GM19043 (cell line): ENCODE measurements at regions not wholly inside any gene's neighbourhood (a gene's known extent, or its start where the extent isn't known, plus 50 kb on each side); places are given as distances from the start of the nearest gene placed in this dataset.

ENCODE experiments used
- ATAC-seq: cut with Tn5 transposase; IDR thresholded peaks from one replicate; pipeline ENCODE4 v1.9.1; 2021; ENCODE audit warnings: low read depth; ENCODE audit not compliant: unreplicated experiment

GRCh38 chr5:175388531-175388930, 55.5 kb downstream of the DRD1 start:
- no peak for ATAC-seq

GRCh38 chr5:175387144-175387543, 56.8 kb downstream of the DRD1 start:
- no peak for ATAC-seq

- ATAC-seq = no peak
Measured at GRCh38 chr5:175386526-175386925, 57.5 kb downstream of the DRD1 start.

- no peak for ATAC-seq
Measured at GRCh38 chr5:175385691-175386362, 58.2 kb downstream of the DRD1 start.

GRCh38 chr5:175384724-175385552, 59.0 kb downstream of the DRD1 start:
- no peak for ATAC-seq

- no peak for ATAC-seq
Measured at GRCh38 chr5:175383350-175383749, 60.6 kb downstream of the DRD1 start.

GRCh38 chr5:175382171-175382570, 61.8 kb downstream of the DRD1 start:
- ATAC-seq = no peak

GRCh38 chr5:175381130-175381529, 62.9 kb downstream of the DRD1 start:
- ATAC-seq = no peak

- ATAC-seq = no peak
Measured at GRCh38 chr5:175380701-175381100, 63.3 kb downstream of the DRD1 start.

- ATAC-seq = no peak
Measured at GRCh38 chr5:175379867-175380266, 64.1 kb downstream of the DRD1 start.

- ATAC-seq = no peak
Measured at GRCh38 chr5:175378444-175379028, 65.4 kb downstream of the DRD1 start.

- no peak for ATAC-seq
Measured at GRCh38 chr5:175377816-175378215, 66.2 kb downstream of the DRD1 start.

GRCh38 chr5:175374166-175374875, 69.7 kb downstream of the DRD1 start:
- no peak for ATAC-seq

- ATAC-seq = no peak
Measured at GRCh38 chr5:175365866-175366265, 78.1 kb downstream of the DRD1 start.

GRCh38 chr5:175363300-175363699, 80.7 kb downstream of the DRD1 start:
- ATAC-seq = no peak

- no peak for ATAC-seq
Measured at GRCh38 chr5:175357995-175358394, 86.0 kb downstream of the DRD1 start.

- ATAC-seq = no peak
Measured at GRCh38 chr5:175356428-175356827, 87.6 kb downstream of the DRD1 start.

- no peak for ATAC-seq
Measured at GRCh38 chr5:175354964-175355363, 89.0 kb downstream of the DRD1 start.

- no peak for ATAC-seq
Measured at GRCh38 chr5:175353926-175354325, 90.1 kb downstream of the DRD1 start.

GRCh38 chr5:175351897-175352590, 91.9 kb downstream of the DRD1 start:
- ATAC-seq = no peak
